Gastrocnemius medialis (tissue), 4 donors: ENCODE measurements at regions not wholly inside any gene's neighbourhood (a gene's known extent, or its start where the extent isn't known, plus 50 kb on each side); places are given as distances from the start of the nearest gene placed in this dataset.

ENCODE experiments used
- POLR2A ChIP-seq, 2 donors: fragments of 450-650 bp; IDR thresholded peaks; one replicate each; pipeline ENCODE4 v1.6.1; 2017; ENCODE audit warnings: antibody characterized with exemption in 2 of 2, mild to moderate bottlenecking in 2 of 2, moderate library complexity in 2 of 2
- TF ChIP-seq, protein P1 (sequence below), 5 experiments: fragments of 450-650 bp in 3 of 5; fragments of 200-600 bp in 2 of 5; sonication (generic) in 2 of 5; IDR thresholded peaks in 4 of 5; conservative IDR thresholded peaks in 1 of 5; 1 replicate in 4 of 5; 2 replicates in 1 of 5; pipeline ENCODE4 v1.5.1; 2016 to 2019; ENCODE audit warnings: antibody characterized with exemption in 5 of 5, mild to moderate bottlenecking in 3 of 5, moderate library complexity in 3 of 5

DNA sequence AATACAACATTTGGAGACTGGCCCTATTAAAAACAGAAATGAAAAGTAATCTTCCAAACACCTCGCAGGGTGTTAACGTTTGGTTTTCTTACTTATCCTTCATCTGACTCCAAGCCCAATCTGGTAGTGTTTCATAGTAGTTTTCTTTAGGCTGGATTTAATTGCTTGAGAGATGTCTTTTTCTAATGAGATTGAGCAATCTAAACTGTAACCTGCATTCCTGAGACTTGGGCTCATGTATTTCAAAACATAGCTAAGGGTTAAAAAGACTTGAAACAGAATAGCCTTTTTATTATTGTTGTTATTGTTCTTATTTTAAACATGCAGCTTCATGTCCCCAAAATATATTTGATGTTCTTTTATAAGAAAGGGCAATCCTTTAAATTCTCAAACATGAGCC lies 278.9 kb downstream of the TGFB2 start:
- TF ChIP-seq, protein P1, sequence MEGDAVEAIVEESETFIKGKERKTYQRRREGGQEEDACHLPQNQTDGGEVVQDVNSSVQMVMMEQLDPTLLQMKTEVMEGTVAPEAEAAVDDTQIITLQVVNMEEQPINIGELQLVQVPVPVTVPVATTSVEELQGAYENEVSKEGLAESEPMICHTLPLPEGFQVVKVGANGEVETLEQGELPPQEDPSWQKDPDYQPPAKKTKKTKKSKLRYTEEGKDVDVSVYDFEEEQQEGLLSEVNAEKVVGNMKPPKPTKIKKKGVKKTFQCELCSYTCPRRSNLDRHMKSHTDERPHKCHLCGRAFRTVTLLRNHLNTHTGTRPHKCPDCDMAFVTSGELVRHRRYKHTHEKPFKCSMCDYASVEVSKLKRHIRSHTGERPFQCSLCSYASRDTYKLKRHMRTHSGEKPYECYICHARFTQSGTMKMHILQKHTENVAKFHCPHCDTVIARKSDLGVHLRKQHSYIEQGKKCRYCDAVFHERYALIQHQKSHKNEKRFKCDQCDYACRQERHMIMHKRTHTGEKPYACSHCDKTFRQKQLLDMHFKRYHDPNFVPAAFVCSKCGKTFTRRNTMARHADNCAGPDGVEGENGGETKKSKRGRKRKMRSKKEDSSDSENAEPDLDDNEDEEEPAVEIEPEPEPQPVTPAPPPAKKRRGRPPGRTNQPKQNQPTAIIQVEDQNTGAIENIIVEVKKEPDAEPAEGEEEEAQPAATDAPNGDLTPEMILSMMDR (IDR thresholded peaks at IDR 0.05 in 4 of 5, conservative IDR thresholded peaks at IDR 0.05 in 1 of 5): no peak
- no peak for TF ChIP-seq POLR2A (IDR thresholded peaks at IDR 0.05)
